ENCODE measurements at regions not wholly inside any gene's neighbourhood (a gene's known extent, or its start where the extent isn't known, plus 50 kb on each side); places are given as distances from the start of the nearest gene placed in this dataset.

DNA sequence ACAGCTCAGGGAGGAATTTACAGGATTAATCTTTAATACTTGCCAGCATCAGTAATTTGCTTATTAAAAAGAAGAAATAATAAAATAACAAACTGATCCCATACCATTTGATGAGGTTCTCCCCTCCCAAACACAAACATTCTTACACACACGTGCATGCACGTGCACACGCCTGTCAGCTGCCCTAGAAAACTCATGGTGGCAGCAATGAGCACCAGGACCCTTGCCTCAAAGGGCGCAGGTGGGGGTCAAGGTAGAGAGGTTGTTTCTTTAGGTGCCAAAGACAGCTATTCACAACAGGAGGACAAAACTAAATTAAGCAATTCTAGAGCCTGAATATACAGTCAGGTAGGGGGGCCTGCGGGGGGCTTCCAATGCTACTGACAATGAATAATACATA is 219.3 kb downstream of the BUD13 start:
- no peak overlapping the region for H3K27ac Mint-ChIP-seq (ENCODE audit: unreplicated experiment)
- no peaks in the 10 kb centered on the region for H3K4me1 Mint-ChIP-seq (ENCODE audit: unreplicated experiment)
- H3K27me3 Mint-ChIP-seq (ENCODE audit: unreplicated experiment): no peaks in the 10 kb centered on the region
- H3K9me3 Mint-ChIP-seq (ENCODE audit: unreplicated experiment): peaks cover 9% of the 10 kb centered on the region
- TF ChIP-seq, protein P1, sequence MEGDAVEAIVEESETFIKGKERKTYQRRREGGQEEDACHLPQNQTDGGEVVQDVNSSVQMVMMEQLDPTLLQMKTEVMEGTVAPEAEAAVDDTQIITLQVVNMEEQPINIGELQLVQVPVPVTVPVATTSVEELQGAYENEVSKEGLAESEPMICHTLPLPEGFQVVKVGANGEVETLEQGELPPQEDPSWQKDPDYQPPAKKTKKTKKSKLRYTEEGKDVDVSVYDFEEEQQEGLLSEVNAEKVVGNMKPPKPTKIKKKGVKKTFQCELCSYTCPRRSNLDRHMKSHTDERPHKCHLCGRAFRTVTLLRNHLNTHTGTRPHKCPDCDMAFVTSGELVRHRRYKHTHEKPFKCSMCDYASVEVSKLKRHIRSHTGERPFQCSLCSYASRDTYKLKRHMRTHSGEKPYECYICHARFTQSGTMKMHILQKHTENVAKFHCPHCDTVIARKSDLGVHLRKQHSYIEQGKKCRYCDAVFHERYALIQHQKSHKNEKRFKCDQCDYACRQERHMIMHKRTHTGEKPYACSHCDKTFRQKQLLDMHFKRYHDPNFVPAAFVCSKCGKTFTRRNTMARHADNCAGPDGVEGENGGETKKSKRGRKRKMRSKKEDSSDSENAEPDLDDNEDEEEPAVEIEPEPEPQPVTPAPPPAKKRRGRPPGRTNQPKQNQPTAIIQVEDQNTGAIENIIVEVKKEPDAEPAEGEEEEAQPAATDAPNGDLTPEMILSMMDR (IDR thresholded peaks at IDR 0.05): no peak
- H3K4me3 Mint-ChIP-seq (ENCODE audit: unreplicated experiment): no peak overlapping the region
- DNase-seq (ENCODE audit: extremely low spot score, unreplicated experiment): no peak
- H3K36me3 Mint-ChIP-seq (ENCODE audit: unreplicated experiment): no peaks in the 10 kb centered on the region

DNA sequence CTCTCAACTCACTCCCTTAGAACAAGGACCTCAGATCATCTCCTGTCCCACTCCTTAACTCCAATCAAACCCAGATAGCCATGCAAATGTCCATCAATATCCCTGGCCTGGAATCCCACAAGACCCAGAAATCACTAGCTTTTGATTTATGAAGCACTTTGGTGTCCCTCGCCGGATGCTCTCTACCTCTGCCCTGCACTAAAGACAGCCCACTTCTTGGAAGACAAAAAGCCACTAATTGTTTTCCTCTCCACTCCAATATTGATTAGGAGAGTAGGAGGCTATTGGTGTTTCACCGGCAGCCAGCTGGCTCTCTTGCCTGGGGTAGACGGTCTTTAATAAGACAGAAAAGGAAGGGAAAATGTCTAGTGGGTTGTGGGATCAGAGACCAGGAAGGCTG is 221.2 kb downstream of the BUD13 start:
- H3K4me3 Mint-ChIP-seq (ENCODE audit: unreplicated experiment): no peak overlapping the region
- no peak overlapping the region for H3K27ac Mint-ChIP-seq (ENCODE audit: unreplicated experiment)
- no peak for DNase-seq (ENCODE audit: extremely low spot score, unreplicated experiment)
- H3K9me3 Mint-ChIP-seq (ENCODE audit: unreplicated experiment): peaks cover 9% of the 10 kb centered on the region
- H3K4me1 Mint-ChIP-seq (ENCODE audit: unreplicated experiment): no peaks in the 10 kb centered on the region
- H3K27me3 Mint-ChIP-seq (ENCODE audit: unreplicated experiment): no peaks in the 10 kb centered on the region
- no peaks in the 10 kb centered on the region for H3K36me3 Mint-ChIP-seq (ENCODE audit: unreplicated experiment)
- TF ChIP-seq, protein P1 (IDR thresholded peaks at IDR 0.05): no peak

DNA sequence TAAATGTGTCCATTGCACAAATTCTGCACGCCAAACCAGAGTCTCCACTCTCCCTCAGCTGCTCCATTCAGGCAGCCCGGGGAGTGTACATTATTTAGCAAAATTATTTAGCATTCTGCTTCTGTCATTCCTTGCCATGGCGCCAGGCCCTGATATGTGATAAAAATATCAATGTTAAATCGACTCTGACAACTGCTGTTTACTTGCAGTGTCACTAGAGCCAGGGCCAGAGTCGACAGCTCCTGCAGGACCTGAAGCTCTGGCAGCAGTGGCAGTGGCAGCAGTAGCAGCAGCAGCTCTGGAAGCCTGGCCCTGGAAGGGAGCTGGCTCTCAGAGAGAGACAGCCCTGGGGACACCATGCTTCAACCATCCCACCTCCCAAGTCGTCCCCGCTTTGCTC is 224.5 kb downstream of the BUD13 start:
- no peaks in the 10 kb centered on the region for H3K36me3 Mint-ChIP-seq (ENCODE audit: unreplicated experiment)
- no peaks in the 10 kb centered on the region for H3K4me1 Mint-ChIP-seq (ENCODE audit: unreplicated experiment)
- H3K27me3 Mint-ChIP-seq (ENCODE audit: unreplicated experiment): no peaks in the 10 kb centered on the region
- TF ChIP-seq, protein P1 (IDR thresholded peaks at IDR 0.05): no peak
- no peak overlapping the region for H3K27ac Mint-ChIP-seq (ENCODE audit: unreplicated experiment)
- H3K4me3 Mint-ChIP-seq (ENCODE audit: unreplicated experiment): no peak overlapping the region
- H3K9me3 Mint-ChIP-seq (ENCODE audit: unreplicated experiment): peaks cover 9% of the 10 kb centered on the region
- DNase-seq (ENCODE audit: extremely low spot score, unreplicated experiment): no peak

- no peak overlapping the region for H3K27ac Mint-ChIP-seq (ENCODE audit: unreplicated experiment)
- TF ChIP-seq, protein P1 (IDR thresholded peaks at IDR 0.05): no peak
- H3K36me3 Mint-ChIP-seq (ENCODE audit: unreplicated experiment): no peaks in the 10 kb centered on the region
- H3K4me1 Mint-ChIP-seq (ENCODE audit: unreplicated experiment): no peaks in the 10 kb centered on the region
- no peak for DNase-seq (ENCODE audit: extremely low spot score, unreplicated experiment)
- no peaks in the 10 kb centered on the region for H3K27me3 Mint-ChIP-seq (ENCODE audit: unreplicated experiment)
- peaks cover 9% of the 10 kb centered on the region for H3K9me3 Mint-ChIP-seq (ENCODE audit: unreplicated experiment)
- no peak overlapping the region for H3K4me3 Mint-ChIP-seq (ENCODE audit: unreplicated experiment)
Observed at GRCh38 chr11:116547571-116547970, 225.2 kb downstream of the BUD13 start.

DNA sequence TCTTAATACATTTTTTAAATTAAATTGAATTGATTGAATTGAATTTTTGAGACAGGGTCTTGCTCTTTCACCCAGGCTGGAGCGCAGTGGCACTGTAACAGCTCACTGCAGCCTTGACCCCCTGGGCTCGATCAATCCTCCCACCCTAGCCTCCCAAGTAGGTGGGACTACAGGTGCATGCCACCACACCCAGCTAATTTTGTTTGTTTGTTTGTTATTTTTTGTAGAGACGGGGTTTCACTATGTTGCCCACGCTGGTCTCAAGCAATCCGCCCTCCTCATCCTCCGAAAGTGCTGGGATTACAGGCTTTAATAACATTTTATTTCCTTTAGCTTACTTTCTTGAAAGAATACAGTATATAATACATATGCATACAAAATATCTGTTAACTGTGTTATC is 226.9 kb downstream of the BUD13 start:
- Mint-ChIP-seq H3K27ac (ENCODE audit: unreplicated experiment) (no peak overlapping the region), H3K4me1 (ENCODE audit: unreplicated experiment) (no peaks in the 10 kb centered on the region), H3K27me3 (ENCODE audit: unreplicated experiment) (no peaks in the 10 kb centered on the region), H3K4me3 (ENCODE audit: unreplicated experiment) (no peak overlapping the region), H3K36me3 (ENCODE audit: unreplicated experiment) (no peaks in the 10 kb centered on the region), H3K9me3 (ENCODE audit: unreplicated experiment) (peaks cover 4% of the 10 kb centered on the region)
- no peak for DNase-seq (ENCODE audit: extremely low spot score, unreplicated experiment)
- TF ChIP-seq, protein P1 (IDR thresholded peaks at IDR 0.05): no peak
